ENCODE measurements at regions not wholly inside any gene's neighbourhood (a gene's known extent, or its start where the extent isn't known, plus 50 kb on each side); places are given as distances from the start of the nearest gene placed in this dataset.
"Not testable (repeated sequence)": the region's sequence is repeated elsewhere in the genome, so short reads cannot be mapped to it uniquely, and the experiment has no call there.

GRCh38 chr14:28952161-28952560 is 185.6 kb downstream of the FOXG1 start:
- DNase-seq = no peak

GRCh38 chr14:28952666-28953065 is 186.1 kb downstream of the FOXG1 start:
- DNase-seq = no peak

- DNase-seq = no peak
Measured at GRCh38 chr14:28953973-28954372, 187.4 kb downstream of the FOXG1 start.

- no peak for DNase-seq
Measured at GRCh38 chr14:28966416-28967233, 200.0 kb downstream of the FOXG1 start.

GRCh38 chr14:28975084-28975483 is 208.5 kb downstream of the FOXG1 start:
- no peak for DNase-seq

- DNase-seq = no peak
Measured at GRCh38 chr14:28982228-28982627, 215.6 kb downstream of the FOXG1 start.

GRCh38 chr14:28983279-28983678 is 216.7 kb downstream of the FOXG1 start:
- no peak for DNase-seq

GRCh38 chr14:28987516-28987915 is 220.9 kb downstream of the FOXG1 start:
- DNase-seq = no peak

GRCh38 chr14:28997196-28997595 is 230.6 kb downstream of the FOXG1 start:
- not testable (repeated sequence) for DNase-seq

GRCh38 chr14:28999656-29000055 is 233.1 kb downstream of the FOXG1 start:
- DNase-seq = no peak

GRCh38 chr14:29005647-29006046 is 239.1 kb downstream of the FOXG1 start:
- DNase-seq = no peak

- no peak for DNase-seq
Measured at GRCh38 chr14:29007990-29008389, 241.4 kb downstream of the FOXG1 start.

GRCh38 chr14:29016050-29016900 is 249.7 kb downstream of the FOXG1 start:
- DNase-seq = no peak

- DNase-seq = not testable (repeated sequence)
Measured at GRCh38 chr14:29023505-29023904, 256.9 kb downstream of the FOXG1 start.

- not testable (repeated sequence) for DNase-seq
Measured at GRCh38 chr14:29027441-29027840, 260.9 kb downstream of the FOXG1 start.

GRCh38 chr14:29027941-29028705 is 261.5 kb downstream of the FOXG1 start:
- DNase-seq = not testable (repeated sequence)

GRCh38 chr14:29028973-29029582 is 262.5 kb downstream of the FOXG1 start:
- DNase-seq = no peak

GRCh38 chr14:29030121-29030520 is 263.5 kb downstream of the FOXG1 start:
- DNase-seq = no peak

GRCh38 chr14:29030970-29031369 is 264.4 kb downstream of the FOXG1 start:
- DNase-seq = no peak

GRCh38 chr14:29035134-29035533 is 268.5 kb downstream of the FOXG1 start:
- no peak for DNase-seq

GRCh38 chr14:29037411-29037810 is 270.8 kb downstream of the FOXG1 start:
- no peak for DNase-seq

GRCh38 chr14:29039171-29039570 is 272.6 kb downstream of the FOXG1 start:
- no peak for DNase-seq

- no peak for DNase-seq
Measured at GRCh38 chr14:29042551-29042950, 276.0 kb downstream of the FOXG1 start.
